AML-193 (cell line): ENCODE measurements at regions not wholly inside any gene's neighbourhood (a gene's known extent, or its start where the extent isn't known, plus 50 kb on each side); places are given as distances from the start of the nearest gene placed in this dataset.

Experiments
- DNase-seq, 2 experiments: peaks; one replicate each; lab custom pipeline; 2025; lab: John Stamatoyannopoulos, UW

DNA sequence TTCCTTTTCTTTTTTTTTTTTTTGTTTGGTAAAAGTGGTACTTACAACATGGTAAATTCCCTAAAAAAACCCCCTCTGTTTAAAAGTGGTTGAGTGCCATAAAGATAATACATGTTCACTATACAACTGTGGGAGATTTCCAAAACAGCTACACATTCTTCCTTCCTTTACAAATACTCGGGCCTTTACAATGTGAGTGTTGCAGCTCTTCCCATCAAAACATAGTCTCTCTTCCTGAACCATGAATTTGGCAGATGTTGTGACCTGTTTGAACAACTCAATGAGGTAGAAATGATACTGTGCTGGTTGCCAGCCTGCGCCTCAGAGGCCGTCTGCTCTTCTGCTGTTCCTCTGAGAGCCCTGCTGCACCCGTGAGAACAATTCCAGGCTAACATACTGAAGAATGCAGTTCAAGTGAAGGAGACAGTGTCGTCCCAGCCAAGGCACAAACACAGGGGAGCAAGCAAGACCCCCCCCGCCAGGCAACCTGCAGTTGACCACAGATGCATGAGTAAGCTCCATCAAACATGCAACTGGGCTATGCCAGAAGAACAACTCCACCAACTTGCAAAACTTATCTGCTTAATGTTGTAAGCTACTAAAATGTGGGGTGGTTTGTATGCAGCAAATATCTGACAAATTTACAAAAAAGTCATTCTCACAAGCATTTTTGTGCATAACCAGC lies 645.0 kb downstream of the PCDH7 start:
- no peak for DNase-seq

DNA sequence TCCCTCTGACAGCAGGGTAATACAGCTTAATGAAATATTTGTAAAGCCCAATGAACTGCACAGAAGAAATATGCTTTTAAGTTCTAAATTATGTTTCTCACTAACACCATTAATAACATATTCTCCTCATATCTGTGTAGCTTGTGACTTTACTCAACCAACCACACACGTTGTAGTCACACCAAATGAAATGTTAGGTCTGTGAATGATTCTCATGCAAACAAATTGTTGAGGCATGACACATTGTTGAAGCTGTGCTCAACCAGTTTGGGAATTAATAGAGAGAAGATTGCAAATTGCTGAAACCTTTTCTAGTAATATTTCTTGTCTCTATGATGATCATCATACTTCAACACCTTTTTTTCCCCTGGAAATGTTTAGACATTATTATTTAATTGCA lies 645.9 kb downstream of the PCDH7 start:
- no peak for DNase-seq

DNA sequence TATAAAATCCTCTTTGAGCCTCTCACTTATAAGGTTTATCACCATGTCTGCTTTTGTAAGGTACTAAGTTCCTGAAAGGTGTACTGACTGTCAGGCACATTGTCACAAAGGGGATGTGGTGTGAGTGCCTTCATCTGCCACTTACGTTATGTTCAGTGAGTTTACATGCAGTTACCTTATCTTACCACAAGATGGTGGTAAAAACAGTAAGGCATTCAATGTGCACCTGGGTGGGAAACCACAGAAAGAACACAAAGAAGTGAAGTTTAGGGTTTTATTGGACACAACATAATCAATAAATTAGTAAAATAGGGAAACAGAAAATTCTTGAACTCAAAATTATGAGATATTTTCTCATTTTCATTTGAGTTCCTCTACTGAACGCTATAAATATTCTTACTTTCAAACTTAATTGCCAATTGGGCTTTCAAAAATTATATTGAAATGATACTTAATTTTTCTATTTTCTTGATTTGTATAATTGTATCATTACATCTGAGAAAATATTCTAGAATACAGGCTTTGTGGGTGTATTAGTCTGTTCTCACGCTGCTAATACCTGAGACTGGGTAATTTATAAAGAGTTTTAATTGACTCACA lies 650.8 kb downstream of the PCDH7 start:
- DNase-seq: peak; percentile 23 to 27

DNA sequence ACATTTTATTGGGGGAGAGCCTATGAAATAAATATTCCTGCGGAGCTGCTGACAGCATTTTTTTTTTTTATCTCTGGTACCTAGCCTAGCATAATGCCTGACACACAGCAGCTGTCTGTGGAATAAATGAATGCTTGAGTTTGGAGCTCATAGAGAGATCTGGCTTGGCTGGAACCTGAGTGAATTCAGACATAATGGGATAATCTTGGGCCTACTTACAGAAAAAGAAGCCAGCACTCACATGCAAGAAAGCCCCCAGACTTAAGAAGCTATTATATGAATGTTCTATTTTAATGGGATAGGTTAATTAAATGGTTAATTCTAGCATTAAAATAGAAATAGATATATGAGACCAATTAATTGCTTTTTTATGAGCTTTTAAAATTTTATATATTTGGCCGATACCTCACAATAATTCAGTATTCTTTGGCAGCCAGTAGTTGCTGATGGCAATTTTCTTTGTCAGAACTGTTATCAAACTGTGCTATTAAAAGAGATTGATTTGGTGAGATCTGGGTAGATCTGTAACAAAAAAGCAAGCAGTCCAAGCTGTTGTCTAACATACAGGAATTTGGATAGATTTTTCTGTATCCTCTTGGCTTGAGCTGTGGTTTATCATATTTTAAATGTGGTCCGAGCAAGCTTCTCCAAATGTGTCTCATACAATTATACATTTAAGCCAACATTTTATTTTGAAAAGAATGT lies 654.2 kb downstream of the PCDH7 start:
- DNase-seq: no peak

DNA sequence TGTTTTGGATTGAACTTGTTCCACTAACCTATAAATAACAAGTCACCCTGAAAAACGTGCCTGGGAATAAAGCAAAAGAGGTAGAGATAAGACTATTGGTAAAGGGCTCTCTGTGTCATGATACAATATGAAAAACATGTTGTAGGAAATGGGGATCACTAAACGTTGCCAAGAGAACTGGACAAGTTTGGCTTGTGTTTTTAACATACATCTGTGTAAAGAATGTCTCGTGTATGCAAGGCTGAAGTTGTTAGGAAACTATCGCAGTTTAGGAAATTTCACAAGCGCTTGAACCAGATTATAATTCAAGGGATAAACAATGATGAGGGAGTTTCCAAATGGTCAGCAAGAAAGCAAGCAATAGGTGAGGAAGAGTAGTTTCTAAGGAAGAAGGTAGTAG lies 655.8 kb downstream of the PCDH7 start:
- DNase-seq: no peak

DNA sequence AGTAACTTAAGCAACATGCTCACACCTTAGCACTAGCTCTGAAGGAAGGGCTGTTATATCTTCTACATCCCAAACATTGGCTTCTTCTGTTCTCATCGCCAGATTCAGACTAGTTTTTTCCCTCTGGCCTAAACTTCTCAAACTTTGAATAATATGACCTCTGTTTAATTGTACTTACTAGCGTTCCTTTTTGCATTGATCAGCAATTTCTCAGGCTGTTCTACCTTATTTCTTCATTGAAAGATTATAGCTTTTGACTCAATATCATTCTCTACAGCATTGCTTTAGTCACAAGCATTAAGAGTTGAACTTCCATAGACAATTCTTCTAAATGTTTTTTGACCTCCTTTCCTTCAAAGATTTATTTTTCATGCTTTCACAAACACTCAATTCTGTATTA lies 659.2 kb downstream of the PCDH7 start:
- DNase-seq: no peak

DNA sequence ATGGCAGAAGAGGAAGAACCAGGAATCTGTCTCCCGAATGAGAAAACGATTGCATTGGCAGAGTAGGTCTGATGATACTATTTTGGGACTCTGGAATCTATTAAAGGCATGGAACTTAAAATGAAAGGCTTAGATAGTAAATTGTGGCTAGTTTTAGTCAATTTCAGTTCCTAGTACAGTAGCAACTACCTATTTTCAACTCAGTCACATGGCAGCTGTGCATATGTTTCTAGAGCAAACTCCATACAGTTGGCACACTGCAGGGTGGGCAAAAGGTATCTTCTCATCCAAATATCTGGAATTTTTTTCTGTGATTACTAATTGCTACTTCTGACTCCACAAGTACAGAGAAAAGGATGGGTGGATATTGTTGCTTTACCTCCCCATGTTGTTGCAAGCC lies 663.6 kb downstream of the PCDH7 start:
- no peak for DNase-seq

DNA sequence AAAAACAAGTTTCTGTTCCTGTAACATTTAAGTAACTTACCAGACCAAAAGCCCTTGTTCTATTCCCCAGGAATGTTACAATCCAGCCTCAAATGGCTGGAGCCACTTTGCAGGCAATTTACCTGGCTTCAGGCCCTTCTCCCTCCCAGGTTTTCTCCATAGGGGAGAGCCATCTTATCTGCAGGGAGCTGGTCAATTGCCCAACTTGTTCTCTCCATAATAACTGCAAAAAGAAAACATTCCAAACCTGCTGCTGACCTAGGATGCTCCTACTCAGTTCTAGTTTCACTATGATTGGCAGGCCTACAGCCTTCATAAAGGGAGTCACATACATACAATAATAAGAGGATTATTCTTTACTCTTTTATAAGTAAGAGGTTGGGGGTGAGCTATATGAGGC lies 670.7 kb downstream of the PCDH7 start:
- no peak for DNase-seq

DNA sequence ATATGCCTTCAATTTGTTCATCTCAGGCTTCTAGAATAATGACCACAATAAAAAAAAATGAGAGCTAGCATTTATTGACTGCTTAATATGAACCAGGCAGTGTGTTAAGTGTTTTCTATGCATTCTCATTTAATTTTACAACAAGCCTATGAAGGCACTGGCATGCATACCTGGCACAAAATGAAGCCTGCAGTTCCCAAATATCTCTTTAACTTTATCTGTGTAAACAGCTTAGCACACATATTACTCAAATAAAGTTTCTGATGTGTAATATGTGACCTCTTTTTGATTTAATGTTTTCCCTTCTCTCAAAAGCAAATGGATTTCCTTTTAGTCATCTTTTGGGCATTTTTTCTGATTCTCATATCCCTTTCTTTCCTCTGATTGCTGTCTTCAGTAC lies 671.8 kb downstream of the PCDH7 start:
- DNase-seq: no peak

DNA sequence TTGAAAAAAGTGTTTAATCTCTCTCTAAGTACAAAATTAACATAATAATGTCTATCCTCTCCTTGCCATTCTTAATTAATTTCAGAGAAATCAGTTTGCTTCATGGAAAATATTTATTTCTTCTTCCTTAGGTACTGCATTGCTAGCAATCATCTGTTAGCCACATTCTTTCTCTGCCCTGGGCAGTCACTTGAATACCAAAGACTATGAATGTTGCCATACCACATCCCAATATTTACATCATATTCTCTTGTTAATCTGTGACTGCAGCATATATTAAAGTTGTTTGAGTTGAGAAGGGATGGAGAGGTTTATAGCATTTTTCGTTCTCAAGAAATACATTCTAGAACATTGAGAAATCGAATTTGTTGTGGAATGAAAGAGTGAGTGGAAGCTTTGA lies 672.8 kb downstream of the PCDH7 start:
- no peak for DNase-seq

DNA sequence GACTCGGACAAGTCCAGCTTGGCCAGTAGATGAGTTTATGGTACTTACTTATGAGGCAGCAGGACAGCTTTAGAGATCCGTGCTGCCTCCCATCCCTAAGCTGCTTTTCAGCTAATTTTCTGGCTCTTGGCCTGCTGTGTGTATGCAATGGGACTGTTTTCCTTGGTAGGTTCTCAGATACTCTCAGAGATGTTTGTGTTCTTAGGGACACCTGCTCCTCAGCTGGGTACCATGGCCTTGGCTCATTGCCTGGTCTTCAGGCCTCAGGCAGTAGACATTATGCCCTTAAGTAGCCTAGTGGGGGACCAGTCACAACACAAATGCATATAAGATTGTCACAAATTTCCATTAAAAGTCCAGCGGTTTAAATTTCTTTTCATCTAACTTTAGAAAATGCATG lies 688.0 kb downstream of the PCDH7 start:
- DNase-seq: no peak

DNA sequence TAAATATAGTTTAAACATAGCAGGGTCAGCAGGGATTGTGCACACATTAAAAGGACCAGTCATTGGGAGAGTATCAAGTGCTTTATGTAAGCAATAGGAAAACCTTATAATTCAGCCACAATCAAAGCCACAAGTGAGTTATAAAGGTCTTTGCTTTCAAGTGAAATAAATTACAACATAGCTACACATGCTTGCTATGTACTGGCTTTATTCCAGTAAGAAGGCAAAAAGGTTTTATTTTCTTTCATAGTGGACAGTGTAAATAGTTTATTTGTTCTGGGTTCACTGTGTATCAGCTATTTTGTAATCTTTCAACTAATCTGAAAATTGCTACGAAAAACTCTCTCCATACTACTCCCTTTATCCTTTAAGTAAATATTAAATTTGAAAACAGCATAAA lies 691.4 kb downstream of the PCDH7 start:
- no peak for DNase-seq

DNA sequence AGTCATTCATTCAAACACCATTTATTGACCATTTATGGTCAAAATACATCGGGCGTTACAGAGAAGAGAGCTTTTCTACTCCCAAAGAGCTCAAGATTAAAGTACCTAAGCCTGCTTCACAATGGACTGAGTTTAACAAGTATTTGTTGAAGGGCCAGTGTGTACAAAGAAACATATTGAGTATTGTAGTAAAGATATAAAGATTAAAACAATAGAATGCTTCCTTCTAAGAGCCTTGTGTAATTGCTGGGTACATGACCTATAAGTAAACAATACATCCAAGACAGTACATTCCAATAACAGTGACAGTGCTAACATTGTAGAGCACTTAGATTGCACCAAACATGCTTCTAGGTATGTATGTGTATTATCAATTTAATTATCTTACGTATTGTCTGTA lies 695.5 kb downstream of the PCDH7 start:
- no peak for DNase-seq

DNA sequence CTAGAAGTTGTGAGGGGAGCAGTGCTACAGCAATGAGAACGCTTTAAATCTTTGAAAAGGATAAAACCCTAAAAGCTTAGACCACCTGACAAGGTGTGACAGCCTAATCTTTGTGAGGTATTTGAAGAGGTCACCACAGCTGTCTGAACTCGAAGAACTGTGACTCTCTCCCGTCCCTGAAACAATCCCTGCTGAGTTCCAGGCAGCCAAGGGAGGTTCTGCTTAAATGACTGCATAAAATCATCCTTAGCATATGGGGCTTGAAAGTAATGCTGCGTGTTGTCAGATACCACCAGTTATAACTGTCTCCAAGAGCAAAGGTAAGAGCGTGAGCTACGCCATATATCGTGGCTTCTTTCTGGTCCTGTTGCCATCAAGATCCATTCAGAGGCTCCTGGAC lies 696.3 kb downstream of the PCDH7 start:
- DNase-seq: no peak

DNA sequence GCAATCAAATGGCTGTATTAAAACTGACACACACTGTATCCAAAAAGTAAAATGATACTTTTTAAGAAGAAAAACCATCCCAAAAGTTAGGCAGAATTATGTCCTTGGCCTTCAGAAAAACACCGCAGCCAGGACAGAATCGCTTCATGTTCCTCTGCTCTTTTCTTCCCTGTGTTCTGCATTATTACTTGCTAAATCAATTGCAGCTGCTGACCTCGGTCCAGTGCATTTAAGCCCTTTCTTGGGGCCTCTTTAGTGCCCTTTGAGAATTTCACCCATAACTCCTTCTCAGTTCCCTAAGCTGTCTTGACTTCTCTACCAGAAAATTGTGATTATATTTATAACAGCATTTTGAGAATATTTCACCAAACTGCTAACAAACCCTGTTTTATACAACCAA lies 696.9 kb downstream of the PCDH7 start:
- no peak for DNase-seq

DNA sequence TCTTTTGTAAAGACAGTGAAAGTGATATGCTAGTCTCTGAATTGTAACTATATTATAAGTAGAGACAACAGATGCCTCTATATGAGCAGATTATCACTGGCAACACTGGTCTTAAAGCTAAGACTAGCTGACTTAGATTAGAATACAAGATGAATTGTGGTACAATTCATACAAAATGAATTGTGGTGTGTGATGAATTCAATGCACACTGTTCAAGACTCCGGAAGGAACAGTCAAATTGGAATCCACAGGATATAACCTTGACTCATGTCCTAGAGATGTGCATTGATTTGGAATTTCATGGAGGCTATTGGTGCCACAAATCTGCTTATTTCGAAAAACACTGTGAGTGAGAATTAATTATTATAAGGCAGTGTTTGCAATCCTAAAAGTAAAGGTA lies 701.8 kb downstream of the PCDH7 start:
- no peak for DNase-seq

DNA sequence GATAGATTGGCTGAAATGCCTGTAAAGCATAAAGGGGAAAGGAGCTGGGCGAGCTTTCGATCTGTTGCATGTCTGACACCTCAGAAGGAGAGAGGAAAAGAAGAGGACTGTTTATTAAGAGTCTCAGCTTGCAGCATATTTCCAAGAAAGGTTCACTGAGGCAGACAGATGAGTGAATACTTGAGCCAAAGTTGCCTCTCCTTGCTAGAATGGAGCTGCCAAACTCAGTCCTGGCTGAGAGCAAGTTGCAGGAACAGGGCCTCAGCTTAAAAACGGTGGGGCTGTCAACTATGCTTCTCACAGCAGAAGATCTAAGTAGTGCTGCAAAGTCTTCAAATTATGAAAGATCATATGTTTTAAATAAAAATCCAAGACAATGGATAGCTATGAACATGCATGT lies 707.5 kb downstream of the PCDH7 start:
- no peak for DNase-seq

DNA sequence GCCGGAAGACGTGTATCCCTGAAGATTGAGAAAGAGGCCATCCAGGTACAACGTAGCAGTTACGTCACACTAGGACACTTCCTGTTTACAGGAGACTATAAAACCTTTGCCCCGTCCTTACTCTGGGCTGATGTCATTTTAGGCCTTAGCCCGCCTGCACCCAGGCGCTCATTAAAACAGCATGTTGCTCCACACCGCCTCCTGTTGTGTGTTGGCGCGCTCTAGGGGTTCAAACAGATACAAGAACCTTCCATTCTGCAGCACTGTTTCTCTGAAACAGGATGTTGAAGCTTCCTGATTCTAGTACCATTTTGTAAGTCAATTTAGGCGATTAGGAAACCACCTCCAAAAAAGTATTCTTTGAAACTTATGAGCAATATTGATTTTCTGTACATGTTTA lies 722.1 kb downstream of the PCDH7 start:
- DNase-seq: no peak

DNA sequence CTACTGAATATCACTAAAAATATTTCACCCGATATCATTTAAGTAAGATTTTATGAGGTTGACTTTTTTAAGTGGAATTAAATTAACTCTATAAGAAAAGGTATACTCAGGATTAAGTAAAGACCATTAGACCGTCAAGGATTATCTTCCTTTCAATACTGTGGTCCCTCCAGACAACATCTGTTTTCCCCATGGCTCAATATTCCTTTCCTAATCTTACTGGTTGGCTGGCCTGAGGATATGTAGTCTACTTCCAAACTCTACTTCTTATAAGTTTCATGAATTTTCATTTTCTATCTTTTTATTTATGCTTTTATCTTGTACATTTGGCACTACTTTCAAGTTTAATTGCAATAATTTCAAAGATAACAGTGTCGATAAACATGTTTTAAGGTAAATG lies 725.4 kb downstream of the PCDH7 start:
- no peak for DNase-seq

DNA sequence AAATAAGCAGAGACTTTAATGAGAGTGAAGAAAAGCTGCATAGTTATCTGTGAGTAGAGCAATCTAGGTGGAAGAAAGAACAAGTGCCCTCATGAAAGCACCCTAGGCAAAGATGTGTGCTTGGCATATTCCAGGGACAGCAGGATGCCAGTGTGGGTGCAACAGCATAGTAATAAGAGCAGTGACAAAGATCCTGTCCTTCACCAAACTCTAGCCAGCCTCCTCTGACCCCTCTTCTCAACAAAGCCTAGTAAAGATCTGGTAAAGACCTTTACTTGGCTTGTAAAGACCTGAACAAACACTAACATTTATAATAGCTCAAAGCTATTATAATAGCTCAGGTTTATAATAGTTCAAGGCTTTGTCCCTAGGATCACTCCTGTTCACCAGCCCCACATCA lies 735.4 kb downstream of the PCDH7 start:
- DNase-seq: no peak

DNA sequence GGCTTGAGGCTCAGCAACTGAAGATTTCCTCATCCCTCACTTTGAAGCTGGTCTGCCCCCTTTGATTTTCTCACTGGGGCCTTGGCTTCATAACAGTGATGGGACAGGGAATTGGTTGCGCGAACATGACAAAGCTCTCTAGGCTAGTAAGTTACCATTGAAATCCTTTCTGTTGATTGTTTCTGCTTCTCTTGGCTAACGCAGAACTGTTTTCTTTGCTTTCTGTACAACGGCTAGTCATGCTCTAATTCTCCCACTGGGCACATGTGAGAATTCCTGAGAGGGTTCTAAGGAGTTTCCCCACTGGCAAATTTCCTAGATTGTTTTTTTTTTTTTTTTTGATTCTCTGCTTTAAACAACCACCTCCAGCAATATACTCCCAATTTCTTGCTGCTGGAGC lies 738.6 kb downstream of the PCDH7 start:
- DNase-seq: no peak

DNA sequence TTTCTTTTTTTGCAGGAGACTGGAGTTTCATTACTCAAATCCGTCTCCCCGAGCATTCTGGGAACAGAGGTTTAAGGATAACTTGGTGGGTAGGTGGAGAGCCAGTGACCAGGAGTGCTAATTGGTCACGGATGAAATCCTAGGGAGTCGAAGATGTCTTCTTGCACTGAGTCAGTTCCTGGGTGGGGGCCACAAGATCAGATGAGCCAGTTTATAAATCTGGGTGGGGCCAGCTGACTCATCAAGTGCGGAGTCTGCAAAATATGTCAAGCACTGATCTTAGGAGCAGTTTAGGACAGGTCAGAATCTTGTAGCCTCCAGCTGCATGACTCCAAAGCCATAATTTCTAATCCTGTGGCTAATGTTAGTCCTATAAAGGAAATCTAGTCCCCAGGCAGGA lies 741.3 kb downstream of the PCDH7 start:
- no peak for DNase-seq

DNA sequence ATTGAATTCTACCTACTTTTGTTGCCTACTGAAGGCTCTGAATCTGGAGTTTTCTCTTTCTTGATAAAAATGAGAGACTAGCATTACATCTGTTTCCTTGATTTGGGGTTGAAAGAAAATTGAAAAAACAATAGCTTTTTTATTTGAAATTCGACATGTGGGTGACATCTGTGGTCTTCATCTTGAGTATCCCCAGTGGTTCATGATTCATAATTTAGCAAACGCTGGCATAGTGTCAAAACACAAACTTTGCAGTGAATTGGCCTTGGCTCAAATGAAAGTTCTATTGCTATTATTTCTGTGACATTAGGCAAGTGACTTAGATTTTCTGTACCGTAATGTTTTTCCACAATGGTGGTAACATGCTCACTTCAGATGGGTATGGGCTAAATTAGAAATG lies 747.6 kb downstream of the PCDH7 start:
- no peak for DNase-seq

DNA sequence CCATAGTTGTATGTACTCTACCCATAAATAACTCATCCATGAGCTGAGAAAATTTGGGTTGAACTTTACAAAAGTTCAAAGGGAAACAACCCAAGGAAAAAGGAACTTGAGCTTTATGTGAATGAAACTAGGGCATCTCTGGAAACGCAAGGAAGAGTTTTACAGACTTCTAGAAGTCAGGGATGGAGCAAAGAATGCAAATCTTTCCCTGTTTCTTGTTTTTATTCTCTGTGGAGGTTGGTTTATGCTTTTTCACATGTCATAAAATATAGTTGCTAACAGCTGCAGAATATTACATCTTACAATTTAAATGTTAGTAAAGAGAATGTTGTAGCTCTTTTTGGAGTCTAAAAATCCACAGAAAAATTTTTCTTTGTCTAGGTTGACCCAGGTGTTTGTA lies 754.1 kb downstream of the PCDH7 start:
- DNase-seq: no peak
